Urinary bladder (tissue), 3 donors: ENCODE measurements at regions not wholly inside any gene's neighbourhood (a gene's known extent, or its start where the extent isn't known, plus 50 kb on each side); places are given as distances from the start of the nearest gene placed in this dataset.

Experiments
- DNase-seq: peaks from one replicate; pipeline ENCODE4 v3.0.0-alpha.2; 2015; ENCODE audit errors: extremely low spot score
- H3K27ac ChIP-seq: one replicate; pipeline ENCODE4 v1.5.1; 2013; ENCODE audit warnings: low read depth, mild to moderate bottlenecking, moderate library complexity
- H3K36me3 ChIP-seq: one replicate; pipeline ENCODE4 v1.6.1; 2013; ENCODE audit warnings: mild to moderate bottlenecking, moderate library complexity; ENCODE audit not compliant: insufficient read depth
- H3K4me1 ChIP-seq: one replicate; pipeline ENCODE4 v1.6.1; 2013; ENCODE audit warnings: mild to moderate bottlenecking, moderate library complexity; ENCODE audit not compliant: insufficient read depth
- H3K4me3 ChIP-seq: one replicate; pipeline ENCODE4 v1.5.1; 2013; ENCODE audit warnings: low read depth, low read length
- whole genome bisulfite sequencing: extraction: QIAGEN DNeasy Blood & Tissue Kit; methylation state at CpG from one replicate; pipeline ENCODE4 v1.1.7; 2013; 5-methylcytosine and 5-hydroxymethylcytosine counted together
- donor health status: healthy with polysubstance abuse.
- donor health status: healthy.

DNA sequence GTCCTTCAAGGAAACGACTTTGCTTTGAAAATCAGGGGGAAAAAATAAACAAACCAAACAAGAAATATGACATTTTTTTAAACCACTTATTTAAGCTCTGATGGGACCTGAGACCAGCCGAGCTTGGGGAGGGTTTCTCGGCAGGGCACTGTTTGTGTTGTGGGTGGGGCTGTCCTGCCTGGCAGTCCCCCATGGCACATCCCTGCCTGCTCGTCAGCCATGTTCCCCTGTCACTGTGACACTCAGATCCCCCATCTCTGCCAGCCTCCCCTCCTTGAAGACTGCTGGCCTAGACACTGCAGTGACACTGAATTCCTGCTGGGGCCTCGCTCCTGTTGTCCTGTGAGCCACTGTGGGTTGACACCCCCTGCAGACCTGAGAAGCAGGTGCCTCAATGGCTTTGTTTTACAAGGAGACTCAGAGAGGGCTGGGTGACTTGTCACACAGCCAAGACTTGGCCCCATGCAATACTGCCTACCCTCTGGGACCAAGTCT lies 95.1 kb upstream of the PTPN1 start:
- peak; percentile 33 for DNase-seq

GRCh38 chr20:50415516-50416268 lies 94.5 kb upstream of the PTPN1 start:
- DNase-seq: peak; percentile 86
- Histone ChIP-seq H3K4me3 (no peak overlapping the region), H3K27ac (peak overlapping the region; percentile 97), H3K4me1 (no peaks in the 10 kb centered on the region), H3K36me3 (no peaks in the 10 kb centered on the region)
- 14% methylated on average over 25 of the region's 25 CpGs for WGBS

More for the DNA sequence above, 95.1 kb upstream of the PTPN1 start:
- no peaks in the 10 kb centered on the region for H3K4me1 ChIP-seq
- WGBS: 61% methylated on average over 5 of the region's 5 CpGs
- peak overlapping the region; percentile 97 for H3K27ac ChIP-seq
- no peaks in the 10 kb centered on the region for H3K36me3 ChIP-seq
- H3K4me3 ChIP-seq: no peak overlapping the region

DNA sequence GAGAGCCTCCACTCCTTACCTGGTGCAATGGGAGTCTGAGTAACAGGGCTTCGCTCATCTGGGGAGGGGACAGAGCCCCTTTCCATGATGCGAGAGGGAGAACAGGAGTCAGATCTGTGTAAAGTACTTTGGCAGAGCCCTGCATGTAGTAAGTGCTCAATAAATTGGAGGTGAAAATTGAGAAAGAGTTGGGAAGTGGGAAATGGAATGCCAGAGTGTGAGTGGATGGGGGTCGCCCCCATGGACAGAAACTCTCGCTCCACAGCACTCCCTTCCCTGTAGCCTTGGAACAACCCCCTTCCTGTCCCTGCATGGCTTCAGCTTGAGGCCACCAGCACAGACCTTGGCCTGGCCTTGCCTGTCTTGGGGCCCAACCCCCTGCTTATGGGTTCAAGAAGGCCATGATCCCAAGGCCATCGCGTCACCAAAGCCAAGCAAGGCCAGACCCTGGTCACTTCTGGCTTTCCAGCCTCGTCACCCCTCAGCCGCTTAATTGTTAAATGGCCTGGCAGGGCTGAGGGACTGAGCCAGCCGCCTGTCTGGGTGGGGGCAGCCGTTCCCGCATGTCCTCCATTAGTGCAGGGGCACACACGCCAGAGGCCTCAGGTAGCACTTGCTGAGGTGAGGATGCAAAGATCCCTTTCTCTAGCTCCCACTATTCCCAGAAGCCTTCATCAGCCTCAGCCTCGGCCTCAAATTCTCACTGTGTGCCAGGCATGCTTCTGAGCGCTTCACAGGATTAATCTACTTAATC lies 93.7 kb upstream of the PTPN1 start:
- Histone ChIP-seq H3K36me3 (no peaks in the 10 kb centered on the region), H3K4me3 (no peak overlapping the region), H3K4me1 (no peaks in the 10 kb centered on the region), H3K27ac (peak overlapping the region; percentile 92)
- 85% methylated on average over 14 of the region's 14 CpGs for WGBS
- DNase-seq: no peak

GRCh38 chr20:50417023-50417329 lies 93.2 kb upstream of the PTPN1 start:
- peak overlapping the region; percentile 2 for H3K27ac ChIP-seq
- DNase-seq: no peak
- H3K36me3 ChIP-seq: no peaks in the 10 kb centered on the region
- H3K4me1 ChIP-seq: no peaks in the 10 kb centered on the region
- no peak overlapping the region for H3K4me3 ChIP-seq
- WGBS: 82% methylated on average over 5 of the region's 5 CpGs

DNA sequence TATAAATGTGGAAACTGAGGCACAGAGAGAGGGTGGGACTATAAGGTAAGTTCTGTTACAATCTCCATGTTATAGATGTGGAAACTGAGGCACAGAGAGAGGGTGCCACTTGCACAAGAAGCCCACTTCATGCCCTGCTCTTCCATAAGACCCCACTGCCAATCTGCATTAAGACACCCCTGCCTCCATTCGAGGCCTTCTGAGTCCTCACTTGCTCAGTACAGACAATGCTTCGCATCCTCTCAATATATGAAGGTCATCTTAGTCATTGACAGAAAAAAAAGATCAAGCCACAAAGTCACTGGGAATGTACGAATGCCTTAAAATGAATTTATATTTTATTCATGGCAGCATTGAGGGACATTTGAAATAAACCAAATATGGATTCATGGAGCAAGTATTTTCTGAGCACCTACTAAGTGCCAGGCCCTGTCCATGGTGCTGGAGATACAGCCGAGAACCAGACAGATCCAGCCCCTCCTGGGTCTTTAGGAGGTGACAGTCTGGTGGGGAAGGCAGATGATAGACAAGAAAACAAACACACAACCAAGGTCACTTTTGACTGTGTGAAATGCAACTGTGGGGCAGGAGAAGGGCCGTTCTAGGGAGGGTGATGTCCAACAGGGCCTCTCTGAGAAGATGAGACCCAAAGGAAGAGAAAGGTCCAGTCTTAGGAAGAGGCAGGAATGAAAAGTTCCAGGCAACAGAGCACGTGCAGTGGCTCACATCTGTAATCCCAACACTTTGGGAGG lies 92.5 kb upstream of the PTPN1 start:
- no peaks in the 10 kb centered on the region for H3K36me3 ChIP-seq
- no peaks in the 10 kb centered on the region for H3K4me1 ChIP-seq
- 93% methylated on average over 6 of the region's 6 CpGs for WGBS
- H3K27ac ChIP-seq: no peak overlapping the region
- no peak overlapping the region for H3K4me3 ChIP-seq
- DNase-seq: no peak

DNA sequence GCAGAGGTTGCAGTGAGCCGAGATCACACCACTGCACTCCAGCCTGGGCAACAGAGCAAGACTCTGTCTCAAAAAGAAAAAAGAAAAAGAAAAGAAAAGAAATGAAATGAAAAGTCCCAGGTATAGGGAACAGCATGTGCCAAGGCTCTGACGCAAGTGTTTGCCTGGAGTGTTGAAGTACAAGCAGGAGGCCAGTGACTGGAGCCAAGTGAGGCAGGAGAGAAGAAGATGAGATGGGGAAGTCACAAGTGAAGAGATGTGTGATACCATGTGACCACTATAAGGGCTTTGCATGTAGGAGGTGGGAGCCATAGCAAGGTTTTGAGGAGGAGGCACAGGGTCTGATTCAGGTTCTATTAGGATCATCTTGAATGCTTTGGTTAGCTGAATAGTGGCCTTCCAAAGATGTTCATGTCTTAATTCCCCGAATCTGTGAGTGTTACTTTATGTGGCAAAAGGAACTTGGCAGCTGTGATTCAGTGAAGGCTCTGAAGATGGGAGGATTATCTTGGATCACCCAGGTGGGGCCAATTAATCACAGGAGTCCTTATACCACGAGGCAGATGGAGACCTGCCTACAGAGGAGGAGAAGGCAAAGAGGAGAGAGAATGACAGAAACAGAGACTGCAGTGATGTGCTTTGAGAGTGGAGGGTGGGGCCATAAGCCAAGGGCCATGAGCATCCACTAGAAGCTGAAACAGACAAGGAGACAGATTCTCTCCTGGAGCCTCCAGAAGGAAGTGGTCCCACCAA lies 91.1 kb upstream of the PTPN1 start:
- Histone ChIP-seq H3K4me3 (no peak overlapping the region), H3K27ac (no peak overlapping the region), H3K36me3 (no peaks in the 10 kb centered on the region), H3K4me1 (no peaks in the 10 kb centered on the region)
- no peak for DNase-seq
- 85% methylated on average over 4 of the region's 4 CpGs for WGBS

DNA sequence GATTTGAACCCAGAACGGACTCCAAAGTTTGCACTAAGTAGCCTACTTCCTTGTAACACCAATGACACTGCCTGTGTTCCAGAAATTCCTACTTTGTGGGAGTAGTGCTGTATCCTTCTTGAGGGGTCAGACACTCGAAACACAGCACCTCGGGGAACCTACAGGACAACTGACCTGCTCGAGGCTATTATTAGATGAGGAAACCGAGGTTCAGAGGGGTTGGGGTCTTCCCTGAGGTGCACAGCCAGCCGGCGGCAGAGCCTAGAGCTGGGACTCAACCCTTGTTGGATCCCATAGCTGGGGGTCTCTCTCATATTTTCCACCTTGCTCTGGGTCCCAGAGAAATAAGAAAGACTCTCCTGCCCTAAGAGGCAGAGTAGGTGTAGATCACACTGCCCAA lies 89.8 kb upstream of the PTPN1 start:
- Histone ChIP-seq H3K4me3 (no peak overlapping the region), H3K4me1 (no peaks in the 10 kb centered on the region), H3K27ac (no peak overlapping the region), H3K36me3 (no peaks in the 10 kb centered on the region)
- 96% methylated on average over 7 of the region's 7 CpGs for WGBS
- no peak for DNase-seq

- no peak for DNase-seq
- 92% methylated on average over 6 of the region's 6 CpGs for WGBS
- Histone ChIP-seq H3K27ac (no peak overlapping the region), H3K4me1 (no peaks in the 10 kb centered on the region), H3K36me3 (no peaks in the 10 kb centered on the region), H3K4me3 (no peak overlapping the region)
These were observed 88.5 kb upstream of the PTPN1 start for GRCh38 chr20:50421356-50422340.

DNA sequence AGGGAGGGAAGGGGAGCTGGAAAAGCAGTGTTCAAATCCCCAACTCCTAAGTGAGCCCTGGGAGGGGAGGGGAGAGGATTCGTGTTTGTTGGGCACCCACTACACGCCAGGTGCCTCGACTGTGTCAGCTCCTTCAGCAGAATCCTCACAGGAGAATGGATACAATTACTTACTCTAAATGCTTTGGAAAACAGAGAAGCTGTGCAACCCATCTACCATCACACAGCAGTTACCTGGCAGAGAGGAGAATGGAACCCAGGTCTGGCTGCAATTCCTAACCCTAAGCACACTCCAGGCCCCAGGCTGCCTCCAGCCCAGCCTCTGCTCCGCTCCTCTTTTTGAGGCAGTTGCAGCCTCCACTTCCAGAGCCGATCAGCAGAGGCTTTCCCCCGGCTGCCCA lies 86.4 kb upstream of the PTPN1 start:
- WGBS: 86% methylated on average over 6 of the region's 6 CpGs
- Histone ChIP-seq H3K4me1 (no peaks in the 10 kb centered on the region), H3K4me3 (no peak overlapping the region), H3K36me3 (no peaks in the 10 kb centered on the region), H3K27ac (peak overlapping the region; percentile 13)
- no peak for DNase-seq

DNA sequence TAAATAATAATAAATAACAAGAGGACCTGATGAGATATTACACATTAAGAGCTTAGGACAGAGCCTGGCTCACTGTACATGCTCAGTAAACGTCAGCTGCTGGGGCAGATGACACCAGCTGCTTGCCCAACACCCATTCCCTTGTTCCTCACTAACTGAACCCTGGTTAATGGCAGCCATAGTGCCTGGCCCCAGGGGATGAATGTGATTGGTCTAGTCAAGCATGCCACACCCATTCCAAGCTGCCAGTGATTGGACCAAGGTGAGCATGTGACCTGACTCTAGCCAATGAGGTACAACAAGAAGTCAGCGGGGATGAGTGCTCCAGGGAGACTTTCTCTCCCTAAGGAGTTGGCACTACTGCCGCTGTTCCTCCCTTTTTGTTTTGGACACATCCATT lies 85.1 kb upstream of the PTPN1 start:
- no peak for DNase-seq
- Histone ChIP-seq H3K4me1 (peaks cover 2% of the 10 kb centered on the region), H3K36me3 (no peaks in the 10 kb centered on the region), H3K4me3 (no peak overlapping the region), H3K27ac (no peak overlapping the region)
- WGBS: 67% methylated on average over 3 of the region's 3 CpGs

DNA sequence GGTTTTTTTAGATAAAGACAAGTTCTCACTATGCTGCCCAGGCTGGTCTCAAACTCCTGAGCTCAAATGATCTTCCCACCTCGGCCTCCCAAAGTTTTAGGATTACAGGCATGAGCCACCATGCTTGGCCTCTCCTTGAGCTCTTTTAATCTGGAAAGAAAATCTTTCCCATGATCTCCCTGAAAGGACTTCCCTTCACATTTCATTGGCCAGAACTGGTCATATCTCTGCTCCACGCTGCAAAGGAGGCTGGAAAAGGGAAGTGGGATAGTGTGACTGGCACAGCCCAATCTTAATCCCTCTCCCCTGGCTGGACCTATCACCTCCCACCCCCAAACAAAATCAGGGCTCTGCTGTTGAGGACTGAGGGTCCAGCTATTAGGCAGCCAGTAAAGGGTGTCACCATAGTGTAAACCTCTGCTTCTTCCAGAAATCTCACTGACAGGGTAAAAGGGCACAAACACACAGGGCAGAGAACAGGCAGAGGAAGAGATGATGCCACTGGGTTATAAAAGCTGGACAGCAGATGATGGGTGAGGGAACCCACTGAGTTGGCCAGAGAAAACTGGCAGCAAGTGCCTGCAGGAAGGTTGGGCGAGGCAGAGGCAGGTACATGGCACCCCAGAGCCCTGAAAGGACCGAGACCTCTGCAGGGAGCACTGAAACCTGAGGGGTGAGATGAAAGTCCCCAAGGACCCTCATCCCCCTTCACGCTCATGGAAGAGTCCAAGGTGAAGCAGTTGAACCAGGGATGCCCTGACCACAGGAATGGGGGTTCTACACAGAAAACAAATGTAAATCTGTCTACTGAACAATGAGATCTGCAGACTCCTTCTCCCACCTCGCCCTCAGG lies 83.1 kb upstream of the PTPN1 start:
- no peak overlapping the region for H3K27ac ChIP-seq
- WGBS: 84% methylated on average over 6 of the region's 6 CpGs
- H3K4me3 ChIP-seq: no peak overlapping the region
- no peaks in the 10 kb centered on the region for H3K36me3 ChIP-seq
- peaks cover 2% of the 10 kb centered on the region for H3K4me1 ChIP-seq
- DNase-seq: no peak

- no peak overlapping the region for H3K4me3 ChIP-seq
- H3K36me3 ChIP-seq: no peaks in the 10 kb centered on the region
- H3K4me1 ChIP-seq: peaks cover 2% of the 10 kb centered on the region
- DNase-seq: no peak
- H3K27ac ChIP-seq: no peak overlapping the region
- WGBS: 27% methylated on average over 5 of the region's 5 CpGs
These were observed 82.5 kb upstream of the PTPN1 start for GRCh38 chr20:50427719-50428083.
